ENCODE measurements at regions not wholly inside any gene's neighbourhood (a gene's known extent, or its start where the extent isn't known, plus 50 kb on each side); places are given as distances from the start of the nearest gene placed in this dataset.

DNA sequence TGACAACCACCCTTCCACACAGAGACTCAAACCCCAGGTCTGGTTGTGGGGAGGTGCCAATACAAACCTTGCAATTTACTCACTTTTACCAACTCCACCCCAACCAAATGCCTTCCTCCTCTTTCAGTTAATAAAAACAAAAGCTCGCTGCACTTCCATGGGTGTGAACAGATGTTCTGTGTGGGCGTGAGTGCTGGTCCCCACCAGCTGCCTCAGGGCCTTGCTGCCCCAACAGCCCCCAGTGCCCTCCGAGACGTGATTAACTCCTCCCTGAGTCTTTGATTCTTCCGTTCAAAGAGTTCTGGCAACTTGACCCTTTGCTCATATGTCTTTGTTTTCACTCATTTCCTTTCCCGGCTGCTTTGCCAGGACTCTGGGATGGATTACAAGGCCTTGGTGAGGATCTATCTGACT, 258.9 kb upstream of the CXCR4 start:
- H3K27ac Mint-ChIP-seq (ENCODE audit: unreplicated experiment) = no peak overlapping the region
- no peaks in the 10 kb centered on the region for H3K9me3 Mint-ChIP-seq (ENCODE audit: unreplicated experiment)
- no peak for DNase-seq (ENCODE audit: extremely low spot score, unreplicated experiment)
- H3K27me3 Mint-ChIP-seq (ENCODE audit: unreplicated experiment) = no peaks in the 10 kb centered on the region
- H3K4me3 Mint-ChIP-seq (ENCODE audit: unreplicated experiment) = no peak overlapping the region
- no peaks in the 10 kb centered on the region for H3K4me1 Mint-ChIP-seq (ENCODE audit: unreplicated experiment)
- TF ChIP-seq, protein P1, sequence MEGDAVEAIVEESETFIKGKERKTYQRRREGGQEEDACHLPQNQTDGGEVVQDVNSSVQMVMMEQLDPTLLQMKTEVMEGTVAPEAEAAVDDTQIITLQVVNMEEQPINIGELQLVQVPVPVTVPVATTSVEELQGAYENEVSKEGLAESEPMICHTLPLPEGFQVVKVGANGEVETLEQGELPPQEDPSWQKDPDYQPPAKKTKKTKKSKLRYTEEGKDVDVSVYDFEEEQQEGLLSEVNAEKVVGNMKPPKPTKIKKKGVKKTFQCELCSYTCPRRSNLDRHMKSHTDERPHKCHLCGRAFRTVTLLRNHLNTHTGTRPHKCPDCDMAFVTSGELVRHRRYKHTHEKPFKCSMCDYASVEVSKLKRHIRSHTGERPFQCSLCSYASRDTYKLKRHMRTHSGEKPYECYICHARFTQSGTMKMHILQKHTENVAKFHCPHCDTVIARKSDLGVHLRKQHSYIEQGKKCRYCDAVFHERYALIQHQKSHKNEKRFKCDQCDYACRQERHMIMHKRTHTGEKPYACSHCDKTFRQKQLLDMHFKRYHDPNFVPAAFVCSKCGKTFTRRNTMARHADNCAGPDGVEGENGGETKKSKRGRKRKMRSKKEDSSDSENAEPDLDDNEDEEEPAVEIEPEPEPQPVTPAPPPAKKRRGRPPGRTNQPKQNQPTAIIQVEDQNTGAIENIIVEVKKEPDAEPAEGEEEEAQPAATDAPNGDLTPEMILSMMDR (IDR thresholded peaks at IDR 0.05) = no peak
- H3K36me3 Mint-ChIP-seq (ENCODE audit: unreplicated experiment) = no peaks in the 10 kb centered on the region

DNA sequence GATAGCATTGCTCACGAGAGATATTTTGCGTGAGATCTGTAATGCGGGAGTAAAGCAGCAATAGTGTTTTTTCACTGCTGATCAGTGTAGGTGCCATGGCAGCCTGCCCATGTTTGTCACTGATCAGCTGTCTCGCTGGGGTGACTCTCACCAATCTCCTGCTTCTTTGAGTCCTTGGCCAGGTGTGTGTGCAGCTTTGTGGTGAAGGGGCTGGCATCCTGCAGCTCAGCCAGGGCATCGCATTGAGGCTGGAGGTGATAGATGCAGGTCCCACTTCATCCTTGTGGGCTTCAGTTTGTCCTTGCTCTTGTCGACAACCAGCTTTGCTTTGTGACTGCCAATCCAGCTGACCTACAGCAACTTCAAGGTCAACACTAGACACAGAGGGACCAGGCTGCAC, 258.3 kb upstream of the CXCR4 start:
- Mint-ChIP-seq H3K4me1 (ENCODE audit: unreplicated experiment) (no peaks in the 10 kb centered on the region), H3K9me3 (ENCODE audit: unreplicated experiment) (no peaks in the 10 kb centered on the region), H3K27me3 (ENCODE audit: unreplicated experiment) (no peaks in the 10 kb centered on the region), H3K4me3 (ENCODE audit: unreplicated experiment) (no peak overlapping the region), H3K36me3 (ENCODE audit: unreplicated experiment) (no peaks in the 10 kb centered on the region), H3K27ac (ENCODE audit: unreplicated experiment) (no peak overlapping the region)
- DNase-seq (ENCODE audit: extremely low spot score, unreplicated experiment) = no peak
- TF ChIP-seq, protein P1 (IDR thresholded peaks at IDR 0.05) = no peak

GRCh38 chr2:136375017-136375901, 257.3 kb upstream of the CXCR4 start:
- no peaks in the 10 kb centered on the region for H3K36me3 Mint-ChIP-seq (ENCODE audit: unreplicated experiment)
- DNase-seq (ENCODE audit: extremely low spot score, unreplicated experiment) = no peak
- TF ChIP-seq, protein P1 (IDR thresholded peaks at IDR 0.05) = no peak
- H3K27ac Mint-ChIP-seq (ENCODE audit: unreplicated experiment) = no peak overlapping the region
- H3K4me1 Mint-ChIP-seq (ENCODE audit: unreplicated experiment) = no peaks in the 10 kb centered on the region
- peaks cover 3% of the 10 kb centered on the region for H3K27me3 Mint-ChIP-seq (ENCODE audit: unreplicated experiment)
- no peak overlapping the region for H3K4me3 Mint-ChIP-seq (ENCODE audit: unreplicated experiment)
- H3K9me3 Mint-ChIP-seq (ENCODE audit: unreplicated experiment) = no peaks in the 10 kb centered on the region

DNA sequence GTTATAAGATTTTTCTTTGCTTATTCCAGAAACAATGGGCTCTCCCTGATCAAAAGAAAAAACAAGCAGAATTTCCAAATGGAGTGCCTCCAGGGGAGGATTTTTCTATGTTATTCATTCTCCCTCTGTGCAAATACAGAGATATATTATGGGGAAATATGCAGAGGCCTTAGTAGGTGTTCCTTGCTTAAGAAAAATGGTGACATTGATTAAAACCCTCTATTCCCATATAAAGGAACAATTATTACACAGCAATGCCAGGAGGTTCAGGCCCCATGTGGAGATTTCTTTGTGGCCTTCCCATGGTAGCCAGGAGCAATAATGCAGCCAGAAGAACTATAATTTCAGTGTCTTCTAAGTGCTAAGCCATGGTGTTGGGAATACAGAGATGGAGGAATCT, 255.9 kb upstream of the CXCR4 start:
- H3K27ac Mint-ChIP-seq (ENCODE audit: unreplicated experiment) = no peak overlapping the region

GRCh38 chr2:136373029-136373428, 255.1 kb upstream of the CXCR4 start:
- Mint-ChIP-seq H3K36me3 (ENCODE audit: unreplicated experiment) (no peaks in the 10 kb centered on the region), H3K4me1 (ENCODE audit: unreplicated experiment) (no peaks in the 10 kb centered on the region), H3K27me3 (ENCODE audit: unreplicated experiment) (peaks cover 6% of the 10 kb centered on the region), H3K27ac (ENCODE audit: unreplicated experiment) (no peak overlapping the region), H3K4me3 (ENCODE audit: unreplicated experiment) (no peak overlapping the region), H3K9me3 (ENCODE audit: unreplicated experiment) (no peaks in the 10 kb centered on the region)
- no peak for DNase-seq (ENCODE audit: extremely low spot score, unreplicated experiment)
- TF ChIP-seq, protein P1 (IDR thresholded peaks at IDR 0.05) = no peak

More for the DNA sequence above, 255.9 kb upstream of the CXCR4 start:
- no peaks in the 10 kb centered on the region for H3K9me3 Mint-ChIP-seq (ENCODE audit: unreplicated experiment)
- no peak overlapping the region for H3K4me3 Mint-ChIP-seq (ENCODE audit: unreplicated experiment)
- H3K36me3 Mint-ChIP-seq (ENCODE audit: unreplicated experiment) = no peaks in the 10 kb centered on the region
- DNase-seq (ENCODE audit: extremely low spot score, unreplicated experiment) = no peak
- no peaks in the 10 kb centered on the region for H3K4me1 Mint-ChIP-seq (ENCODE audit: unreplicated experiment)
- TF ChIP-seq, protein P1 (IDR thresholded peaks at IDR 0.05) = no peak
- peaks cover 6% of the 10 kb centered on the region for H3K27me3 Mint-ChIP-seq (ENCODE audit: unreplicated experiment)
